ENCODE measurements at regions not wholly inside any gene's neighbourhood (a gene's known extent, or its start where the extent isn't known, plus 50 kb on each side); places are given as distances from the start of the nearest gene placed in this dataset.

GRCh38 chr7:28293527-28293835 lies 112.9 kb upstream of the JAZF1 start:
- H3K27me3 Mint-ChIP-seq (ENCODE audit: low read depth in 2 of 2) = peaks cover 6 to 7% of the 10 kb centered on the region in 2 donors
- no peak for ATAC-seq

GRCh38 chr7:28296571-28297483 lies 115.5 kb upstream of the CREB5 start:
- WGBS (ENCODE audit: insufficient coverage) = 59% methylated on average over 4 of the region's 4 CpGs
- no peaks in the 10 kb centered on the region for H3K36me3 ChIP-seq (ENCODE audit: control insufficient read depth, insufficient read depth, low read length)
- peak; percentile 50 to 67 (median 64) for ATAC-seq
- intact Hi-C loops (cut with micrococcal nuclease) = loop anchor here (2.0 to 5.0 kb wide), 2 partner anchors 330 to 556 kb away; no protein-coding TSS in a partner anchor
- no peaks in the 10 kb centered on the region for H3K4me1 ChIP-seq (ENCODE audit: control insufficient read depth, insufficient read depth, low read length)
- H3K27ac Mint-ChIP-seq = no peak overlapping the region
- TF ChIP-seq CTCF (IDR thresholded peaks at IDR 0.05) = peak; percentile 65
- H3K4me1 Mint-ChIP-seq = no peaks in the 10 kb centered on the region
- peak; percentile 37 to 56 for DNase-seq
- H3K4me3 Mint-ChIP-seq = no peak overlapping the region
- H3K27me3 ChIP-seq (ENCODE audit: control insufficient read depth, insufficient read depth, low read length) = no peaks in the 10 kb centered on the region
- H3K27me3 Mint-ChIP-seq (ENCODE audit: low read depth in 2 of 2) = peaks cover 6 to 7% of the 10 kb centered on the region in 2 donors
- H3K9me3 ChIP-seq (ENCODE audit: control insufficient read depth, insufficient read depth, low read length) = no peaks in the 10 kb centered on the region
- H3K4me3 ChIP-seq (ENCODE audit: low read length) = no peak overlapping the region
- no peaks in the 10 kb centered on the region for H3K9me3 Mint-ChIP-seq
- H3K36me3 Mint-ChIP-seq = no peaks in the 10 kb centered on the region
- H3K27ac ChIP-seq (ENCODE audit: low read length) = no peak overlapping the region

More at GRCh38 chr7:28293527-28293835, 112.9 kb upstream of the JAZF1 start:
- intact Hi-C loops (cut with micrococcal nuclease) = no loop called here
- no peaks in the 10 kb centered on the region for H3K4me1 ChIP-seq (ENCODE audit: control insufficient read depth, insufficient read depth, low read length)
- no peak overlapping the region for H3K27ac ChIP-seq (ENCODE audit: low read length)
- H3K4me3 ChIP-seq (ENCODE audit: low read length) = no peak overlapping the region
- no peaks in the 10 kb centered on the region for H3K9me3 Mint-ChIP-seq
- WGBS (ENCODE audit: insufficient coverage) = 86% methylated on average over 1 of the region's 1 CpG
- H3K36me3 ChIP-seq (ENCODE audit: control insufficient read depth, insufficient read depth, low read length) = no peaks in the 10 kb centered on the region
- no peaks in the 10 kb centered on the region for H3K27me3 ChIP-seq (ENCODE audit: control insufficient read depth, insufficient read depth, low read length)
- no peak overlapping the region for H3K4me3 Mint-ChIP-seq
- no peak for DNase-seq
- no peaks in the 10 kb centered on the region for H3K9me3 ChIP-seq (ENCODE audit: control insufficient read depth, insufficient read depth, low read length)
- TF ChIP-seq CTCF (IDR thresholded peaks at IDR 0.05) = no peak
- no peak overlapping the region for H3K27ac Mint-ChIP-seq
- no peaks in the 10 kb centered on the region for H3K36me3 Mint-ChIP-seq
- H3K4me1 Mint-ChIP-seq = no peaks in the 10 kb centered on the region

GRCh38 chr7:28297801-28298459 lies 114.4 kb upstream of the CREB5 start:
- no peaks in the 10 kb centered on the region for H3K27me3 ChIP-seq (ENCODE audit: control insufficient read depth, insufficient read depth, low read length)
- H3K27ac ChIP-seq (ENCODE audit: low read length) = no peak overlapping the region
- Mint-ChIP-seq H3K4me3 (no peak overlapping the region), H3K9me3 (no peaks in the 10 kb centered on the region), H3K27ac (no peak overlapping the region), H3K36me3 (no peaks in the 10 kb centered on the region), H3K4me1 (no peaks in the 10 kb centered on the region), H3K27me3 (ENCODE audit: low read depth in 2 of 2) (peaks cover 6 to 7% of the 10 kb centered on the region in 2 donors)
- DNase-seq (no peak), ATAC-seq (no peak)
- intact Hi-C loops (cut with micrococcal nuclease) = loop anchor here (2.0 to 5.0 kb wide), 2 partner anchors 329 to 555 kb away; no protein-coding TSS in a partner anchor
- H3K9me3 ChIP-seq (ENCODE audit: control insufficient read depth, insufficient read depth, low read length) = no peaks in the 10 kb centered on the region
- no peaks in the 10 kb centered on the region for H3K4me1 ChIP-seq (ENCODE audit: control insufficient read depth, insufficient read depth, low read length)
- TF ChIP-seq CTCF (IDR thresholded peaks at IDR 0.05) = no peak
- H3K36me3 ChIP-seq (ENCODE audit: control insufficient read depth, insufficient read depth, low read length) = no peaks in the 10 kb centered on the region
- 54% methylated on average over 3 of the region's 4 CpGs for WGBS (ENCODE audit: insufficient coverage)
- H3K4me3 ChIP-seq (ENCODE audit: low read length) = no peak overlapping the region

All from natural killer cell (primary cell).